ENCODE measurements at regions not wholly inside any gene's neighbourhood (a gene's known extent, or its start where the extent isn't known, plus 50 kb on each side); places are given as distances from the start of the nearest gene placed in this dataset.

DNA sequence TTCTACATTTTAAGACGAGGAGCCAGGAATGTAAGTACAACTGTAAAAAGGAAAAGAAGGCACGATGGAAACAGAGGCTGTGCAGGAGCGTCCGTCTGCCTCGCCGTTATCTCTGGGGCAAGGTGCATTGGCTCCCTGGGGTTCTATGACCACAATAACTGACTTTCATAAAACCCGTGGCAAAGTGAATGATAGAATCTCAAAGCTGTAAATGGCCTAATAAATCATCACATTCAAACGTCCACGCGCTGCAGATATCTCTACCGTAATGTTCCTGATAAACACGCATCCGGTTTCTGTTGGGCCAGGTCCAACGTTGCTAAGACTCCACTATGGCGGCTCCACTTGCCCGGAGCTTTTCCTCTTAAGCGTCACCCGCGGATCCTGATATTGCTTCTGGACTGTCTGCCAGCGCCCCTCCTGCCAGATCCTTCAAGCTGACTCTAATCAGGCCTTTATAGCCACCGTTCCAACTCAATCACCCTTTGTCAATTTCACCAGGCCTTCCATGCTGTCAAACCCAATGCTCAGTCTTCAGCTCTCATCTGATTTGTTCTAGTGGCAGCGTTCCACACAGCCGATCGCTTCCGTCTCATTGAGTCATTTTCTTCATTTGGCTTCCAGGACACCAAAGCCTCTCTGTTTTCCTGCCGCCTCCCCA lies 265.6 kb upstream of the FOXK1 start:
- no peak overlapping the region for H3K27ac Mint-ChIP-seq
- no peaks in the 10 kb centered on the region for H3K4me1 Mint-ChIP-seq

More for the DNA sequence above, 265.6 kb upstream of the FOXK1 start:
- H3K36me3 Mint-ChIP-seq (ENCODE audit: low read depth) = peaks cover 34% of the 10 kb centered on the region
- H3F3A ChIP-seq (replicated peaks; ENCODE audit: low read depth) = no peaks in the 10 kb centered on the region
- no peaks in the 10 kb centered on the region for H3K27me3 ChIP-seq (ENCODE audit: insufficient read depth)
- no peak overlapping the region for H3K27ac ChIP-seq (ENCODE audit: low read depth)
- H3K4me2 ChIP-seq = no peak overlapping the region
- 0 out of 2 replicates have a peak overlapping the region, but pooled peaks have one; percentile 43 for H2AFZ ChIP-seq
- no peak for TF ChIP-seq ZNF114 (CRISPR knock-in tag; IDR thresholded peaks at IDR 0.05)
- no peak for TF ChIP-seq EZH2phosphoT487 (IDR thresholded peaks at IDR 0.05; ENCODE audit: unreplicated experiment)
- TF ChIP-seq ZNF331 (CRISPR knock-in tag; IDR thresholded peaks at IDR 0.05; ENCODE audit: low read depth) = no peak
- TF ChIP-seq JUNB (IDR thresholded peaks at IDR 0.05; ENCODE audit: unreplicated experiment) = no peak
- TF ChIP-seq POLR2AphosphoS5 (IDR thresholded peaks at IDR 0.05; ENCODE audit: low read depth) = no peak
- no peak for TF ChIP-seq NANOG (IDR thresholded peaks at IDR 0.05; ENCODE audit: borderline replicate concordance)
- TF ChIP-seq, protein P1, sequence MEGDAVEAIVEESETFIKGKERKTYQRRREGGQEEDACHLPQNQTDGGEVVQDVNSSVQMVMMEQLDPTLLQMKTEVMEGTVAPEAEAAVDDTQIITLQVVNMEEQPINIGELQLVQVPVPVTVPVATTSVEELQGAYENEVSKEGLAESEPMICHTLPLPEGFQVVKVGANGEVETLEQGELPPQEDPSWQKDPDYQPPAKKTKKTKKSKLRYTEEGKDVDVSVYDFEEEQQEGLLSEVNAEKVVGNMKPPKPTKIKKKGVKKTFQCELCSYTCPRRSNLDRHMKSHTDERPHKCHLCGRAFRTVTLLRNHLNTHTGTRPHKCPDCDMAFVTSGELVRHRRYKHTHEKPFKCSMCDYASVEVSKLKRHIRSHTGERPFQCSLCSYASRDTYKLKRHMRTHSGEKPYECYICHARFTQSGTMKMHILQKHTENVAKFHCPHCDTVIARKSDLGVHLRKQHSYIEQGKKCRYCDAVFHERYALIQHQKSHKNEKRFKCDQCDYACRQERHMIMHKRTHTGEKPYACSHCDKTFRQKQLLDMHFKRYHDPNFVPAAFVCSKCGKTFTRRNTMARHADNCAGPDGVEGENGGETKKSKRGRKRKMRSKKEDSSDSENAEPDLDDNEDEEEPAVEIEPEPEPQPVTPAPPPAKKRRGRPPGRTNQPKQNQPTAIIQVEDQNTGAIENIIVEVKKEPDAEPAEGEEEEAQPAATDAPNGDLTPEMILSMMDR (conservative IDR thresholded peaks at IDR 0.05; ENCODE audit: low read depth in 2 of 2) = no peak
- TF ChIP-seq, protein P2, sequence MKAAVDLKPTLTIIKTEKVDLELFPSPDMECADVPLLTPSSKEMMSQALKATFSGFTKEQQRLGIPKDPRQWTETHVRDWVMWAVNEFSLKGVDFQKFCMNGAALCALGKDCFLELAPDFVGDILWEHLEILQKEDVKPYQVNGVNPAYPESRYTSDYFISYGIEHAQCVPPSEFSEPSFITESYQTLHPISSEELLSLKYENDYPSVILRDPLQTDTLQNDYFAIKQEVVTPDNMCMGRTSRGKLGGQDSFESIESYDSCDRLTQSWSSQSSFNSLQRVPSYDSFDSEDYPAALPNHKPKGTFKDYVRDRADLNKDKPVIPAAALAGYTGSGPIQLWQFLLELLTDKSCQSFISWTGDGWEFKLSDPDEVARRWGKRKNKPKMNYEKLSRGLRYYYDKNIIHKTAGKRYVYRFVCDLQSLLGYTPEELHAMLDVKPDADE (IDR thresholded peaks at IDR 0.05) = no peak
- TF ChIP-seq, protein P3, sequence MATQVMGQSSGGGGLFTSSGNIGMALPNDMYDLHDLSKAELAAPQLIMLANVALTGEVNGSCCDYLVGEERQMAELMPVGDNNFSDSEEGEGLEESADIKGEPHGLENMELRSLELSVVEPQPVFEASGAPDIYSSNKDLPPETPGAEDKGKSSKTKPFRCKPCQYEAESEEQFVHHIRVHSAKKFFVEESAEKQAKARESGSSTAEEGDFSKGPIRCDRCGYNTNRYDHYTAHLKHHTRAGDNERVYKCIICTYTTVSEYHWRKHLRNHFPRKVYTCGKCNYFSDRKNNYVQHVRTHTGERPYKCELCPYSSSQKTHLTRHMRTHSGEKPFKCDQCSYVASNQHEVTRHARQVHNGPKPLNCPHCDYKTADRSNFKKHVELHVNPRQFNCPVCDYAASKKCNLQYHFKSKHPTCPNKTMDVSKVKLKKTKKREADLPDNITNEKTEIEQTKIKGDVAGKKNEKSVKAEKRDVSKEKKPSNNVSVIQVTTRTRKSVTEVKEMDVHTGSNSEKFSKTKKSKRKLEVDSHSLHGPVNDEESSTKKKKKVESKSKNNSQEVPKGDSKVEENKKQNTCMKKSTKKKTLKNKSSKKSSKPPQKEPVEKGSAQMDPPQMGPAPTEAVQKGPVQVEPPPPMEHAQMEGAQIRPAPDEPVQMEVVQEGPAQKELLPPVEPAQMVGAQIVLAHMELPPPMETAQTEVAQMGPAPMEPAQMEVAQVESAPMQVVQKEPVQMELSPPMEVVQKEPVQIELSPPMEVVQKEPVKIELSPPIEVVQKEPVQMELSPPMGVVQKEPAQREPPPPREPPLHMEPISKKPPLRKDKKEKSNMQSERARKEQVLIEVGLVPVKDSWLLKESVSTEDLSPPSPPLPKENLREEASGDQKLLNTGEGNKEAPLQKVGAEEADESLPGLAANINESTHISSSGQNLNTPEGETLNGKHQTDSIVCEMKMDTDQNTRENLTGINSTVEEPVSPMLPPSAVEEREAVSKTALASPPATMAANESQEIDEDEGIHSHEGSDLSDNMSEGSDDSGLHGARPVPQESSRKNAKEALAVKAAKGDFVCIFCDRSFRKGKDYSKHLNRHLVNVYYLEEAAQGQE (IDR thresholded peaks at IDR 0.05; ENCODE audit: unreplicated experiment) = no peak
- no peaks in the 10 kb centered on the region for H4K20me1 ChIP-seq (replicated peaks; ENCODE audit: insufficient read depth)
- no peaks in the 10 kb centered on the region for H3K9me2 ChIP-seq (ENCODE audit: insufficient read depth)
- no peaks in the 10 kb centered on the region for H3K79me2 ChIP-seq (replicated peaks; ENCODE audit: insufficient read depth)
- no peaks in the 10 kb centered on the region for H3K36me3 ChIP-seq (ENCODE audit: insufficient read depth)
- no peak overlapping the region for H3K4me3 Mint-ChIP-seq
- ATAC-seq = no peak
- H3K9me3 Mint-ChIP-seq = peaks cover 96% of the 10 kb centered on the region
- no peak overlapping the region for H3K4me3 ChIP-seq
- DNase-seq (ENCODE audit: low spot score) = no peak
- peaks cover 6% of the 10 kb centered on the region for H3K27me3 Mint-ChIP-seq (ENCODE audit: insufficient read depth, low read depth, poor library complexity)
- H3K4me1 ChIP-seq (ENCODE audit: insufficient read depth) = no peaks in the 10 kb centered on the region
